ENCODE measurements at regions not wholly inside any gene's neighbourhood (a gene's known extent, or its start where the extent isn't known, plus 50 kb on each side); places are given as distances from the start of the nearest gene placed in this dataset.

DNA sequence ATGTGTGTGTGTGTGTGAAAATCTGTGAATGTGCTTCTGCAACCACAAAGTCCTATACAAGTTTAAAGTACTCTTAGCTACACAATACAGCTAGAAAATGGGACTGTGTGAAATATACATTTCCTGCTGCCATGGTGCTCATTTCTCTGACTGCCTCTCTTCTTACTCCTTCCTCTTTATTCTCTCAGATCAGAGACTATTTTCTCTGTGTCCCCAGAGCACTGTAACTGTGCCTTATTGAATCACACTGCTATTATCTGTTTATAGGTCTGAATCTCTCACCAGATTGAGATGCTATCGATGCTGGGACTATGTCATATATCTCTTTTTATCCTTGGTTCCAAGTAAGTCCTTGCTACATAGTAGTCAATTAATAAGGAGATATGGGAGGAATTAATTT lies 217.9 kb upstream of the SLCO3A1 start (continued):
- TF ChIP-seq YY1 (IDR thresholded peaks at IDR 0.05; ENCODE audit: extremely low read depth, insufficient replicate concordance, low read depth, low read length) = no peak

DNA sequence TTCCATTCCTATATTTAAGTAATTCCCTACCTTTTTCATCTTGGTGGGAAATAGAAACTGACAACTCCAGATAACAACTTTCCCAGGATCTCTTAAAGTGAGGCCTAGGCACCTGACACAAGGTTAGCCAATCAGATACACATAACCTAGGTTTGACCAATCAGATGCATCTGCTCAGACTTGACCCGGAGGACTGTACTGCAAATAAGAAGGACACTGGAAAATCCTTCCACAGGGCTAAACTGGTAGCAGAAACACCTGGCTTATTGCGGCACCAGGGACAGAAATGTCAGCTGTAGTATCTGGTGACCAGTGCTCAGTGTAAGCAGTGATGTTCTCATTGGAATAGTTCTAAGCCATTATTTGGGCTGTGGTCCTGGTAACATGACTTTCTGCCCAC lies 204.5 kb upstream of the SLCO3A1 start:
- Histone ChIP-seq H3K9ac (ENCODE audit: low read length) (no peak overlapping the region), H4K20me1 (ENCODE audit: insufficient read depth) (no peaks in the 10 kb centered on the region), H3K27me3 (ENCODE audit: insufficient read depth, low read length) (0 out of 2 replicates have a peak, but pooled peaks cover 6% of the 10 kb centered on the region), H3K36me3 (ENCODE audit: control insufficient read depth in 1 of 2, insufficient read depth in 2 of 2, low read length in 2 of 2) (no peaks in the 10 kb centered on the region), H3K79me2 (ENCODE audit: insufficient read depth, low read length) (no peaks in the 10 kb centered on the region), H3K4me3 (replicated peaks in 1 of 2; ENCODE audit: low read depth in 1 of 2, low read length in 2 of 2) (no peak overlapping the region), H2AFZ (ENCODE audit: low read depth, low read length, poor library complexity, severe bottlenecking) (no peak overlapping the region), H3K4me2 (ENCODE audit: low read length) (no peak overlapping the region), H3K9me3 (ENCODE audit: control insufficient read depth in 1 of 2, insufficient read depth in 1 of 2, low read depth in 1 of 2, low read length in 2 of 2) (no peaks in the 10 kb centered on the region), H3K4me1 (ENCODE audit: control insufficient read depth in 1 of 2, insufficient read depth in 2 of 2, low read length in 2 of 2) (no peaks in the 10 kb centered on the region), H3K27ac (ENCODE audit: low read depth, low read length) (no peak overlapping the region), H3K9me2 (ENCODE audit: insufficient read depth) (no peaks in the 10 kb centered on the region)
- ATAC-seq (no peak), DNase-seq (ENCODE audit: low read depth, low spot score) (no peak)
- ChIA-PET RAD21 (ENCODE audit: low non-redundant PET in 1 of 2, low total read pairs in 2 of 2, uncharacterized antibody in 2 of 2, unreplicated experiment in 2 of 2) (no interaction called here), CTCF (no interaction called here), POLR2A (no interaction called here)
- TF ChIP-seq TCF7L2 (IDR thresholded peaks at IDR 0.05; ENCODE audit: borderline replicate concordance, extremely low read depth, insufficient read depth, insufficient read length) (no peak), CBX3 (IDR thresholded peaks at IDR 0.05; ENCODE audit: low read depth) (no peak), ELF1 (IDR thresholded peaks at IDR 0.05; ENCODE audit: borderline replicate concordance, low read depth) (no peak)
- TF ChIP-seq, protein P1, sequence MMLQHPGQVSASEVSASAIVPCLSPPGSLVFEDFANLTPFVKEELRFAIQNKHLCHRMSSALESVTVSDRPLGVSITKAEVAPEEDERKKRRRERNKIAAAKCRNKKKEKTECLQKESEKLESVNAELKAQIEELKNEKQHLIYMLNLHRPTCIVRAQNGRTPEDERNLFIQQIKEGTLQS (IDR thresholded peaks at IDR 0.05) = no peak
- BruUV-seq (replicated peaks) = no TSS peak
- intact Hi-C loops (cut with micrococcal nuclease) = no loop called here

DNA sequence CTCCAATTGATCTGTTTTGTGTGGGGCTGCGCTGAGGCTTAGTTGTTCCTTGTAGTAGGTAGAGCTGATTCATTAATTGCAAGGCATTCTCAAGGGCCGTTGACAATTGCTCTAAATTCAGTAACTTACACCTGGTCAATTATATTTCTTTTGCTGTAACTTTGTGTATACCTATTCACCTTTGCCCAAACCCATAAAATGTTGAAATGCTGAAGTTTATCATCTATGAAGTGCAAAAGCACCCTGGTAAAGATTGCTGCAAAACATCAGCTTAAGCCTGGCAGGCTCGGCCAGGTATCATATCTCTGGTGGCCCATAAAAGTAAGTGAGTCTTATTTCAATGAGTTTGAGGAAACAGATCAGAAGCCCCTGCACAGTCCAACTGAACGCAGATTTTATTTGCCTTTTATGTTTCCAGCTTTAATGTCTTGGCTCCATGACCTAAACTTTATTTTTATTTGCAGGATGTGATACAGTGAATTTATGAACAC lies 203.6 kb upstream of the SLCO3A1 start:
- BruUV-seq (replicated peaks) = no TSS peak
- Histone ChIP-seq H2AFZ (ENCODE audit: low read depth, low read length, poor library complexity, severe bottlenecking) (no peak overlapping the region), H3K9me2 (ENCODE audit: insufficient read depth) (no peaks in the 10 kb centered on the region), H3K9me3 (ENCODE audit: control insufficient read depth in 1 of 2, insufficient read depth in 1 of 2, low read depth in 1 of 2, low read length in 2 of 2) (no peaks in the 10 kb centered on the region), H3K79me2 (ENCODE audit: insufficient read depth, low read length) (no peaks in the 10 kb centered on the region), H3K4me3 (replicated peaks in 1 of 2; ENCODE audit: low read depth in 1 of 2, low read length in 2 of 2) (no peak overlapping the region), H3K4me2 (ENCODE audit: low read length) (no peak overlapping the region), H3K4me1 (ENCODE audit: control insufficient read depth in 1 of 2, insufficient read depth in 2 of 2, low read length in 2 of 2) (no peaks in the 10 kb centered on the region), H3K27me3 (ENCODE audit: insufficient read depth, low read length) (0 out of 2 replicates have a peak, but pooled peaks cover 6% of the 10 kb centered on the region), H4K20me1 (ENCODE audit: insufficient read depth) (no peaks in the 10 kb centered on the region), H3K27ac (ENCODE audit: low read depth, low read length) (no peak overlapping the region), H3K36me3 (ENCODE audit: control insufficient read depth in 1 of 2, insufficient read depth in 2 of 2, low read length in 2 of 2) (no peaks in the 10 kb centered on the region), H3K9ac (ENCODE audit: low read length) (no peak overlapping the region)
- intact Hi-C loops (cut with micrococcal nuclease) = no loop called here
- DNase-seq (ENCODE audit: low read depth, low spot score) (no peak), ATAC-seq (no peak)
- ChIA-PET CTCF (no interaction called here), RAD21 (ENCODE audit: low non-redundant PET in 1 of 2, low total read pairs in 2 of 2, uncharacterized antibody in 2 of 2, unreplicated experiment in 2 of 2) (no interaction called here), POLR2A (no interaction called here)
- TF ChIP-seq, protein P2, sequence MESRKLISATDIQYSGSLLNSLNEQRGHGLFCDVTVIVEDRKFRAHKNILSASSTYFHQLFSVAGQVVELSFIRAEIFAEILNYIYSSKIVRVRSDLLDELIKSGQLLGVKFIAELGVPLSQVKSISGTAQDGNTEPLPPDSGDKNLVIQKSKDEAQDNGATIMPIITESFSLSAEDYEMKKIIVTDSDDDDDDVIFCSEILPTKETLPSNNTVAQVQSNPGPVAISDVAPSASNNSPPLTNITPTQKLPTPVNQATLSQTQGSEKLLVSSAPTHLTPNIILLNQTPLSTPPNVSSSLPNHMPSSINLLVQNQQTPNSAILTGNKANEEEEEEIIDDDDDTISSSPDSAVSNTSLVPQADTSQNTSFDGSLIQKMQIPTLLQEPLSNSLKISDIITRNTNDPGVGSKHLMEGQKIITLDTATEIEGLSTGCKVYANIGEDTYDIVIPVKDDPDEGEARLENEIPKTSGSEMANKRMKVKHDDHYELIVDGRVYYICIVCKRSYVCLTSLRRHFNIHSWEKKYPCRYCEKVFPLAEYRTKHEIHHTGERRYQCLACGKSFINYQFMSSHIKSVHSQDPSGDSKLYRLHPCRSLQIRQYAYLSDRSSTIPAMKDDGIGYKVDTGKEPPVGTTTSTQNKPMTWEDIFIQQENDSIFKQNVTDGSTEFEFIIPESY (IDR thresholded peaks at IDR 0.05; ENCODE audit: extremely low read depth, insufficient replicate concordance, low read length) = no peak
- TF ChIP-seq, protein P3, sequence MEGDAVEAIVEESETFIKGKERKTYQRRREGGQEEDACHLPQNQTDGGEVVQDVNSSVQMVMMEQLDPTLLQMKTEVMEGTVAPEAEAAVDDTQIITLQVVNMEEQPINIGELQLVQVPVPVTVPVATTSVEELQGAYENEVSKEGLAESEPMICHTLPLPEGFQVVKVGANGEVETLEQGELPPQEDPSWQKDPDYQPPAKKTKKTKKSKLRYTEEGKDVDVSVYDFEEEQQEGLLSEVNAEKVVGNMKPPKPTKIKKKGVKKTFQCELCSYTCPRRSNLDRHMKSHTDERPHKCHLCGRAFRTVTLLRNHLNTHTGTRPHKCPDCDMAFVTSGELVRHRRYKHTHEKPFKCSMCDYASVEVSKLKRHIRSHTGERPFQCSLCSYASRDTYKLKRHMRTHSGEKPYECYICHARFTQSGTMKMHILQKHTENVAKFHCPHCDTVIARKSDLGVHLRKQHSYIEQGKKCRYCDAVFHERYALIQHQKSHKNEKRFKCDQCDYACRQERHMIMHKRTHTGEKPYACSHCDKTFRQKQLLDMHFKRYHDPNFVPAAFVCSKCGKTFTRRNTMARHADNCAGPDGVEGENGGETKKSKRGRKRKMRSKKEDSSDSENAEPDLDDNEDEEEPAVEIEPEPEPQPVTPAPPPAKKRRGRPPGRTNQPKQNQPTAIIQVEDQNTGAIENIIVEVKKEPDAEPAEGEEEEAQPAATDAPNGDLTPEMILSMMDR (IDR thresholded peaks at IDR 0.05 in 2 of 3, conservative IDR thresholded peaks at IDR 0.05 in 1 of 3; ENCODE audit: borderline replicate concordance in 1 of 3, insufficient read depth in 1 of 3, low read depth in 2 of 3, low read length in 2 of 3) = no peak
- TF ChIP-seq EZH2phosphoT487 (IDR thresholded peaks at IDR 0.05; ENCODE audit: borderline replicate concordance) (no peak), ZNF274 (IDR thresholded peaks at IDR 0.05; ENCODE audit: low read depth, low read length) (no peak), JUND (IDR thresholded peaks at IDR 0.05) (no peak), SIN3A (IDR thresholded peaks at IDR 0.05; ENCODE audit: low read depth) (no peak), RAD21 (IDR thresholded peaks at IDR 0.05; ENCODE audit: low read depth) (no peak), POLR2AphosphoS5 (IDR thresholded peaks at IDR 0.05; ENCODE audit: low read depth, low read length) (no peak), SP1 (IDR thresholded peaks at IDR 0.05; ENCODE audit: low read depth) (no peak), EGR1 (IDR thresholded peaks at IDR 0.05; ENCODE audit: low read depth) (no peak), FOSL1 (IDR thresholded peaks at IDR 0.05; ENCODE audit: low read depth) (no peak), ZFX (IDR thresholded peaks at IDR 0.05) (no peak)

Measured in HCT116 (cell line).